Fibroblast of gingiva (primary cell): ENCODE measurements at regions not wholly inside any gene's neighbourhood (a gene's known extent, or its start where the extent isn't known, plus 50 kb on each side); places are given as distances from the start of the nearest gene placed in this dataset.

ENCODE experiments used
- DNase-seq: peaks from one replicate; pipeline ENCODE4 v3.0.0-alpha.2; 2011; ENCODE audit warnings: low read depth

DNA sequence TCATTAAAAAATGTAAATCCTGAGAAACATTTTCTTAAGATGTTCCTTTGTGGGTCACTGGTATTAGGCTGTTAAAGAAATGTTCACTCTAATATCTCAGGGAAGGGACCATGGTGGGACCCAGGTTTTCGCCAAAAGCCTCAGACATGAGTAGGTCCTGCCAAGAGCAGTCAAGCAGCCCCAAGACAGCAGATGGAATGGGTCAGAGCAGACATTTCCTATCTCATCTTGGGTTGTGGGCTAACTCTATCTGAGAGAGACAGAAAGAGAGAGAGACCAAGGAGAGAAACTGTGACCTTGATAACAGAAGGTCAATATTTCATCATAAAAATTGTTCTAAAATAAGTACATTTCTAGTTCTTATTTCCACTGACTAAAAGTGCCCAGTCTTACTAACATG, 661.7 kb downstream of the TSN start:
- DNase-seq, result no peak

DNA sequence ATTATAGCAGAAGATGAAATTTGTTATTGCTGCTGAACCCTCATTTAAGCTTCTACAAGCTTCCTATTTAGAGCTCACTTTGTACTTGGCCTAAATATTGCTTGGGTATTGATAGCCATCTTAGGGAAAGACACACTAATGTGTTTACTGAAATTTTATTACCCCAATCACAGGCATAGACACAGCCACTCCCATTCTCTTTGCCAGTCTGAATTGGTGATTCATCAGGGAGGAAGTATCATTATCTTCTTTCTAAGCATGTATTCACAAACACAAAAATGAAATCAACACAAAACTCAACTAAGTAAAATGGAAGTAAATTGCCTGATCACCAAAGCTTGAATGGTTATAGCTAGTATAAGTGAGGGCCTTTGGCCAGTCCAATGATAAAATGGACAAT, 666.3 kb downstream of the TSN start:
- DNase-seq, result no peak

DNA sequence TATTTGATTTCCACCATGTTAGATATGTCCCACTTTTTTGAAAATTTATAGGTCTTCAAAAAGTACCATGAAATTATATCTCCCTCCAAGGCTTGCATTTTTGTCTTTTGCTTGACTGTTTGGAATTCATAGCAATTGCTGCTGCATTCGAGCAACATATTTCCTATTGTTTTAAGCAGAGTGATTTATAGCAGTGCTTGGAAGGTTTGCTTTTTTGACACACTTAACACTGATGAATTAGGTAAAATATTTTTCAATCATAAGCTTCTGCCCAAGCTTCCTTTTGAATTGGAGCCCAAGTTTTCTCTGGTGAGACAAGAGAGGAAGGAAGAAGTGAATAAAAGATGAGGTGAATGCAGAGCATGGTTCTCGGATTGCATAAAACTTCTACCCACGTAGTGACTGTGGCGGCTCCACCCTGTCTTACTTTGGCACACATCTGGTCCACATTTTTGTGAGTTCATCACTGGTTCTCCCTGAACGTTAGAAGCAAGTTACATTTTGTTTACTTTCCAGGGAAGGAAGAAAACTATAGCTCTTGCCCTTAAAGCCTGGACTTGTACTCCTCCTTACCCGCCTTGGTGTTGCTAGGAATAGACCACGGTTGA, 667.0 kb downstream of the TSN start:
- DNase-seq, result no peak

DNA sequence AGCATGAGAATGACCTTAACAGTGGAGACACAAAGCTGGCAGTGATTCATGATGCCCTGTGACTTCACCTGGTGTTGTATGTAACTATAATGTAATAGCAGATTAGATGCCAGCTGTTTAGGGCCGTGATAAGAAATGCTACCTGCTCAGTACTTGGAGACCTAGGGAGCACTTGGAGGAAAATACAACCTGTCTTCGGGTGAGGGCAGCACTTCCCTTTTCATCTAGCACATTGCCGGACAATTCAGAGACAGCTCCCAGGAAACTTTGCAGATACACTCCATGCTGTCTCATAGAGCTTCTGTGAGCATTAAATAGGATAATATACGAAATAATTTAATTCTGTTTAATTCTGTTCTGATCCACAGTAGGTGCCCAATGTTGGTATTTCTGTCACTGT, 668.5 kb downstream of the TSN start:
- DNase-seq, result no peak

DNA sequence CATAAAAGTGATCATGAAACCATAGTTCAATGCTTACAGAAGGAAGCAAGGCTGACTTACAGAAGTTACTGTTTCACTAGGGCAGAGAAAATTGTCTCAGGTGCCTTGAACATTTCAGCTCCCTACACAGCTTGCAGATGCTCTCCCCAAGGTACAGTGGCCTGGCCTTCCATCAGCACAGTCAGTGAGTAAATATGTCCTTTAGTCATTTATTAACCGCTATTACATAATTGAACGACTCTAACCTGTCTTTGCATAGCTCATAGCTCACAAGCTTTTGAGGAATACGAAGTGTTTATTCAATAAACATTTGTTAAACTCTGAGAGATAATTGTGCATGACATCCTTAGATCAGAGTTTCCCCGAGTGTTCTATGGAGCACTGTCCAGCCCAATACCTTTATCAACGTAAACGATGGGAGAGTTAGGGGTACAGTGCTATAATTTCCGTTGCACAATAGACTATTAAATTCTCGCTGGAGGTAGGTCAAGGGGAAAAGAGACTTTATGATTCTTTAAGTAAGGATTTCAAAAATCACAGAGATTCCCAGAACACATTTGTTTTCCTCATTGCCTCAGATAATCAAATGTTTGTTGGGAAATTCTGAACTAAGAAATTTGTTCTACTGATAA, 677.8 kb downstream of the TSN start:
- DNase-seq, result no peak

DNA sequence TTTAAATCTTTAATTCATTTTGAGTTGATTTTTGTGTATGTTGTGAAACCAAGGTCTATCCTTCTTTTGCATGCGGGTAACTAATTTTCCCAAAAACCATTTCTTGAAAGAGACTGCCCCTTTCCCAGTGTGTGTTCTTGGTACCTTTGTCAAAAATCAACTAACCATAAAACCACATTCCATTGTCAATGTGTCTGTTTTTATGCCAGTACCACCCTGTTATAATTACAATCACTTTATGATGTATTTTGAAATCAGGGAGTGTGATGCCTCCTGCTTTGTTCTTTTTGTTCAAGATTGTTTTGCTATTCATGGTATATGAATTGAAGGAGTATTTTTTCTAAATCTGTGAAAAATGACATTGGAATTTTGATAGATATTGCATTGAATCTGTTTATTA, 689.6 kb downstream of the TSN start:
- no peak for DNase-seq

DNA sequence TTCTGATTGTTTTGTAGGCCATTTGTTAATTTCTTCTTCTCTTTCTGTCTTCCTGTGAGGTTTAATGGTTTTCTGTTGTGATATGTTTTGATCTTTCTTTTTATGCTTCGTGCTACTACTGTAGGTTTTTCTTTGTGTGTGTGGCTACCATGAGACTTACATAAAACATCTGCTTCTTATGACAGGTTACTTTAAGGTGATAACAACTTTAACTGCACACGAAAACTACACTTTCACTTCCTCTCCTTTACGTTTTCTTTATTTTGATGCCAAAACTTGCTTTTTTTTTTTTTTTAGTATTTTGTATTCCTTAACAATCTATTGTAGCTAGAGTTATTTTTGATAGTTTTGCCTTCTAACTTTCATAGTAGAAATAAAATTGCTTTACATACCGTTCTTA, 691.3 kb downstream of the TSN start:
- no peak for DNase-seq

DNA sequence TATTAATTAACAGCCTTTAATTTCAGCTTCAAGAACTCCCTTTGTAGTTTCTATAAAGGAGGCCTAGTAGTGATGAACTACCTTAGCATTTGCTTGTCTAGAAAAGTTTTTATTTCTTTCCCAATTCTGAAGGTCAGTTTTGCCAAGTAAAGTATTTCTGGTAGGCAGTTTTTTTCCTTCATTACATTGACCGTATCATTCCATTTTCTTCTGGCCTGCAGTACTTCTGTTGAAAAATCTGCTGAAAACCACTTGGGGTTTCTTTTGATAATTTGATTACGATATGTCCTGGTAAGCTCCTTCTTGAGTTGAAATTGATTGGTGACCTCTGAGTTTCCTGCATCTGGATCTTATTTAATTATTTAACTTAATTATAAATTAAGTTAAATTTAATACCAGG, 691.8 kb downstream of the TSN start:
- no peak for DNase-seq

DNA sequence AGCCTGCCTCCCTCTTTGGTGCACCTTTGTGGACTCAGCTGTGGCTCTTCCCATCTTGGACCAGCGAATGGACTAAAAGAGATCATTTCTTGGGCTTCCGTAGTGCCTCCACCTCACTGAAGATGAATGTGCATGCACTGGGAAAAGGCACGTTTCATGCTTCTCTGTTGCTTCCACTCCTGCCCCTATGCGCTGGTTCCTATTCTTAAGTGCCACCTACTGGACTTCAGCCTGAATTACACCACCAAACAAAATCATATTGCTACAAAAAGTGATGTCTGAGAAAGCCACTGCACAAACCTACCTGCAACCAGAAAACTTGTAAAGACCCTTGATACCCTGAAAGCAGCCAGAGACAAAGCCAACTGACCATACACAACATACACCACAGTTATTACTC, 695.6 kb downstream of the TSN start:
- DNase-seq, result no peak

DNA sequence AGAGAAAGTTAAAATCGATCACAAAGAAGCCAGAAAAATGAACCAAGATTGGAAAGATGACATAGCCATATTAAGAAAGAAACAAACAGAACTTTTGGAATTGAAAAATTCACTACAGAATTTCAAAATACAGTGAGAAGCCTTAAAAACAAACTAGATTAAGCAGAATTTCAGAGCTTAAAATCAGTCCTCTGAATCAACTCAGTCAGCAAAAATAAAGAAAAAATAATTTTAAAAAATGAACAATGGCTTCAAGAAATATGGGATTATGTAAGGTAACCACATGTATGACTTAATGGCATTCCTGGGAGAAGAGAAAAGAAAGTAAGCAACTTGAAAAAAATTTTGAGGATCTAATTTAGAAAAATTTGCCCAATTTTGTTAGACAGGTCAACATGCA, 696.2 kb downstream of the TSN start:
- DNase-seq, result no peak

DNA sequence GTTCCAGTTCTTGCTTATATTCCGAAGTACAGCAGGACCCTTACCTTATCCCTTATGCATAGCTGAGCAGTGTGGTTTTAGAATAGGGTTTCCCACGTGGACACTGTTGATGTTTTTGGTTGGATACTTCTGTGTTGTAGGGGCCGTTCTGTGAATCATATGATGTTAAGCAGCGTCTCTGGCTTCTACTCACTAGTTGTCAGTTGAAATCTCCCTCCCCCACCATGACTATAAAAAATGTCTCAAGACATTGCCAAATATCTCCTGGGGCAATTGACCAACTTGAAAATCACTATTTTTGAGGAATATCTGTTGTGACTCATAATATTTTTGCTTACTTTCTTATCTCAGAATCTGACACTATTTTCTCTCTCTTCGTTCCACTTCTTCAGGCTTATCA, 713.7 kb downstream of the TSN start:
- no peak for DNase-seq

DNA sequence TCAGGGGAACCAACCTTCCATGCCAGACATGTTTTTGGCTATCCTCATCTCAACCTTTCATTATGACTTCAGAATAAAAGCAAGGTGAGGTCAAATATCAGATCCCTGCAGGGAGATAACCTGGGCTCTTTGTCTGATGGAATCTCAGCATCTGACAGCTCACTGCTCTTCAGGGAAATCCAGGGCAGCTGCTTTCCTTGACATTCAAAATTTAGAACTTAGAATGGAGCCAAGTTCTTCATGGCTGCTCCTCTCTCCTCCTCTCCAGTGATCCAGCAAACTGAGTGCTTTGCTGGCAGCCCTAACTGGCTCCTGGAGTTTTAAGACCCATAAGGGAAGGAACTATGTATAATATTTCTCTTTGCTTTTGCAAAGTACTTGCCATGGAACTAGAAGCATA, 716.3 kb downstream of the TSN start:
- no peak for DNase-seq

DNA sequence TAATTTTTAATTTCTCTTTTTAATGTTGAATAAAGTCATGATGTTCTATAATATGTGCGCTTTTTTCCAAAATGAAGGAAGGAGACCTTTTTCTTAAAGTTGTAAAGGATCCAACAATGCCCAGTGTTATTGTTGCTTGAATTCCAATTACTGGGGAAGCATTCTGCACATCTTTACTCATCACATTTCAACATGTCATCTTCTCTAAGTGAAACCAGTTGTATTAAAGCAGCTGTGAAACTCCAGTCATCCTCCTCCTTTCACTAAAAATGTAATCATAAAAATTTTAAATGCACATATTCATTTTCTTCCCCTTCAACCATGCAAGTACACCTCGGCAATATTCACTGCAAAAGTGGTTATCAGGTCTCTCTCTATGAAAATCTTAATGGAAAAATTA, 722.7 kb downstream of the TSN start:
- DNase-seq, result no peak

DNA sequence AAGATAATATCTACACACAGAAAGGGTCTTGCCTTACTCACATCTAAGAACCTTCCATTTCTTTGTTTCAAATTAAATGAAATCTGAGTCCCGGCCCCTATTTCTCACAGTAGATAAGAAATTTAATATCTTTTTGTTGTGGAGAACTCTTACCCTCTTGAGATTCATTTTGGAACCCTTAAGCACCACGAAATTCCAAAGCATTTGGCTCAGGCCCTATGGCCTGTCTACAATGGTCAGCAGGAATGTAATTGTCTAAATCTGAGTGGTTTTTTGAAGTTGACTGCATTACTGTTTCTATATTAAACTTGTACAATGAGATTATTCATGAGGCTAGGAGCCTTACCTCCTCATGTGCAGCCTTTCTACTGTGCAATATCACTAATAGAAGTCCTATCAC, 723.3 kb downstream of the TSN start:
- DNase-seq, result no peak

DNA sequence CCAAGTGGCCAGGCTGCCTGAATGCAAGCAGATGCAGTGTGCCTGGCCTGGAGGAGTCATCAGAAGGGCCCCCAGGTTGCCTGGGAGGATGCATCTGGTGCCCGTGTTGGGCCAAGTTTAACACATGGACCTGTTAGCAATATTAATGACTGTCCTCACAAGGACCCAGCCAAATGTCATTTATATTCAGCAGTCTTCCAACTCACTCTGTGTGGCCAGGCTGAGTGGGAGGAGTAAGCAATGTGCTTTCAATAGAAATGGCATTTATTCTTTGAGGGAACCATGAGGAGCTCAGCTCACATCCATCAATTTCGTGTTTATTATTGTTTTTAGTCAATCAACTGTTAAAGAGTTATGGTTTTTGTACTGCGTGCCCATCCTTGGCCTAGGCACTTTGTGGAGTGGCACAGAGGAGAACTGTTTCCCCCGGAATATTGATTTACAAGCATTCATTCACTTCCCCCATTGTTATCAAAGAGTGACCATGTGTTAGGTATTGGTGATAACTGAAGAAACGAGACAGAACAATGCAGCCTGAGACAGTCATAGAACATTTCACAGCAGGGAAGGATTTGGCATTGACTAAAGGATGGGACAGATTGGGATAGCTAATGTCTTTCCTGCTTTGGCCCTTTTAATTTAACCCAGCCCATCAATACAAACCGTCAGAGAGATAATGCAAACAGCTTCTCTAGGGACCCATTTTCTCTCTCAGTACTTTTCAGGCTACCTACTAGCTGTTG, 725.2 kb downstream of the TSN start:
- no peak for DNase-seq

DNA sequence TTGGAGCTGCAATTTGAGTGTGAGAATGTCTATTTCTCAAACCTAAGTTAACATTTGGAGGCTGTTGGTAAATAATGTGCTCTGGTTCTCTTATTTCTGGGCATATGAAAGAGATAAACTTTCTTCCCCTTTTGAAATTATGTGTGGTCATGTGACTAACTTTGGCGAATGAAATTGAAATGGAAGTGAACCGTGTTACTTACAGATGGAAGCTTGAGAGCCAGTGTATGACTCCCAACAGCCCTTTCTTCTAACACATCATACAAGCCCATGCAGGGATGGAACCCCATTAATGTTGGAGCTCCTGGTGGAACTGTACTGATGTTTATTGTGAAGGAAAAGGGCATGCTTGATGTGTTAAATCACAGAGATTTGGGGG, 725.8 kb downstream of the TSN start:
- DNase-seq, result no peak

DNA sequence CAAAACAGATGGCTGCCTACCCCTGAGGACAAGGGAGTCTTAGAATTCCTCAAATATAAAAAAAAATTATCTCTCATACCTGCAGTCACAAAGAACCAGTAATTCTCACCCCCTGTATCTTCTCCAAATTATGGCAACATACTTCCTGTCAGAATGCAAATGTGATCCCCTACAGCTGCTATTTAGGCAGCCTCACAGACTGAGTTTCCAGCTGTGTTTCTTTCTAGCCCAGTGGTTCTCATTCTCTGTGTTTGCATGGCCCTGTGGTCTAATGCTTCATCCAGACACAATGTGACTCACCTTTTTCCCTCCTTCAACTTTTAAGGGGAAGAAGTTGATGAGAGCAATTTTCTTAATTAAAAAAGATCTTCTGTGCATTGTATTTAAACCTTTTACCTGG, 726.3 kb downstream of the TSN start:
- DNase-seq, result no peak

DNA sequence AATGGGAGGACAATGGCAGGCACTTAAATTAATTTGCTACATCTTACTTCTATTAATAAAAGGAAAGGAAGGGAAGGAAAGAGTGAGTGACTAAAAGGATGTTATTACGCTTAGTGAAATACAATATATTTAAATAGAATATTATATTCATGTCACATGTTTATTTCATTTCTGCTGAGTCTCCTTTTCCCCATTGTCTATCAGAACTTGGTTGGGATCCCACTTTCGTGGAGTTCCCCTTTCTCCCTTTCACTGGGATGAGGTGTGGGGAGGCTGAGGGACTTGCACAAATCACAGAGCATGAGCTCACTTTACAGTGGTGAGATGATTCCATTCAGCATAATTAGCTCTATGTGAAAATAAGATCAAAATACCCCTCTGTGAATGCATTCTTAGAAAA, 730.6 kb downstream of the TSN start:
- no peak for DNase-seq

DNA sequence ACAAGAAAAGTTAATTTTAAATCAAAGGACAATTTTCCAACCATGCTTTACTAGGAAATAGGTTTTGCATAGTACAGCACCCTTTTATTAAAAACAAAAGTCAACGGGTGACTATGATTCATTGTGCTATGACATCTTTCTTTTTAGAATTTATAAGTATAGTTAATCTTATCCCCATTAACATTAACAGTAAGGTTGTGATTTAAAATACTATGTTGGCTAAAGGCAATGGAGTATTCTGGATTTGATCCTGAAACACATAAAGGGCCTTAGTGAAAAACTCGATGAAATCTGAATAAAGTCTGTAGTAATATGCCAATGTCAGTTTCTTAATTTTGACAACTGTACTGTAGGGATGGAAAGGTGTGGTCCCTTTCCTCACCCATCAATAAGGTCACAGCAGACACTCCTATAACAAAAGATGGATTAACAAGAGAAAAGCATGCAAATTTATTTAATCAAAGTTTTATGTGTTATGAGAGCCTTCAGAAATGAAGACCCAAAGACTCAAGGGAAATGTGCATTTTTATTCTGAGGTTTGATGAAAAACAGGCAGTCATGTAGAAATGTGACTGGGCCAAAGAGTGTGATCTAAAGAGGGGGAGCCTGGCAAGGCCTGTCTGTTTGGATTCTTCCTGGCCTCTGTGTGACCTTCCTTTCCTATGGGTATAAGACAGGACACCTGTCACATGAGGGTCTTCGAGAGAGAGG, 731.4 kb downstream of the TSN start:
- no peak for DNase-seq

DNA sequence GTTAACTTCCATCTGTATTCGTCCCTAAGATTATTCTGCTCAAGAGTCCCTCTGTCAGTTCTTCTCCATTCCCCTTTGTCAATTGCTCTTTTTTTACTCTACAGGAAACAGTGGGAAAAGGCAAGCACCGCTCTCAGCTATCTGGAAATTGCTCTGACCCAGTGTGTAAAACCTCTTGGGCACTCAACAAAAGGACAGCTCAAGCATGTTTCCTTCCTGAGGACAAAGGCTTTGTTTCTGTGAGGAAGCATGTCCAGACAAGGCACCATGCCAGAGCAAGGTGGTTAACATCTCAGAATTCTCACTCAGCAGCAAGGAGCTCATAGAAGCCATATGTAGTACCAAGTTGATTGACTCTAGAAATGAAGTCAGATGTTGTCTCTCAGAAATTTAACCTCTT, 735.6 kb downstream of the TSN start:
- DNase-seq, result no peak

DNA sequence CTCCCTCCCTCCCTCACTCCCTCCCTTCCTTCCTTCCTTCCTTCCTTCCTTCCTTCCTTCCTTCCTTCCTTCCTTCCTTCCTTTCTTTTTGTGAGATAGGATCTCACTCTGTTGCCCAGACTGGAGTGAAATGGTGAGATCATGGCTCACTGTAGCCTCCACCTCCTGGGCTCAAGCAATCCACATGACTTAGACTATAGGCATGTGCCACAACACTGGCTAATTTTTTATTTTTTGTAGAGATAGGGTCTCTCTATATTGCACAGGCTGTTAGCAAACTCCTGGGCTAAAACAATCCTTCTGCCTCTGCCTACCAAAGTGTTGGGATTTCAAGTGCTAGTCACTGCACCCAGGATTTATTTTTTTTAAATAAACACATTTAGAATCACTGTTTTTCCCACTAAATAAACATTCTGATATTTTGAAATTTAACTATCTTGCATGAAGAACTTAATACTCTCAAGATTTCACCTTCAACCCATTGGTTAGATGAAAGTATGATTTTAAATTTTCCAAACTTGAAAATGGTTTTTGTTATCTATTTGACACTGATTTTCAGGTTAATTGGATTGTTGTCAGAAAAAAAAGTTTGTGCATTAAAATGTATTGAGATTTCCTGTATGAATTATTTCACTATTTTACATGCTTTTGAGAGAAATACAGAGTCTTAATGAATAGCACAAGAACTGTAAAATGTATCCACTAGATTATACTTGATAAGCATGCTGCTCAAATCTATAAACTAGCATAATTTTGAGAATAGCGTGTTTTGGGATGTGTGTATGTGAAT, 745.1 kb downstream of the TSN start:
- no peak for DNase-seq

DNA sequence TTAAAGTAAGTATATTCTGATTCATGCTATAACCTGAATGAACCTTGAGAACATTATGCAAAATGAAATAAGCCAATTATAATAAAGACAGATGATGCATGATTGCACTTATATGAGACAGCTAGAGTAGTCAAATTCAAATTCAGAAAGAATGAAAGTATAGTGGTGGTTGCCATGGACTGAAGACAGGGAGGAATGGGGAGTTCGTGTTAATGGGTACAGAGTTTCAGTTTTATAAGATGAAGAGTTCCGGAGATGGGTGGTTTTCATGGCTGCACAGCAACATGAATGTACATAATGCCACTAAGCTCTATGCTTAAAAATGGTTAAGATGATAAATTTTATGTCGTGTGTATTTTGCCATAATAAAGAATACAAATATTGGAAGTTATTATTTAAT, 751.2 kb downstream of the TSN start:
- no peak for DNase-seq
